ENCODE measurements at regions not wholly inside any gene's neighbourhood (a gene's known extent, or its start where the extent isn't known, plus 50 kb on each side); places are given as distances from the start of the nearest gene placed in this dataset.
"Not testable (repeated sequence)": the region's sequence is repeated elsewhere in the genome, so short reads cannot be mapped to it uniquely, and the experiment has no call there.

- intact Hi-C loops (cut with DNase I; ENCODE audit: low total_unique reads) = loop anchor here (10.0 kb wide), 1 partner anchor 374 kb away; no protein-coding TSS in a partner anchor
- TF ChIP-seq CTCF (IDR thresholded peaks at IDR 0.05) = no peak
- H3K27ac ChIP-seq = no peak overlapping the region
Measured at GRCh38 chr12:131290255-131290959, 336.7 kb downstream of the ADGRD1 start.

GRCh38 chr12:131293071-131294015 lies 339.6 kb downstream of the ADGRD1 start:
- H3K27me3 ChIP-seq, H3K4me3 ChIP-seq, H3K27ac ChIP-seq, H3K4me1 ChIP-seq, H3K9me3 ChIP-seq, H3K36me3 ChIP-seq: not testable (repeated sequence)
- intact Hi-C loops (cut with DNase I; ENCODE audit: low total_unique reads) = loop anchor here (10.0 kb wide), 1 partner anchor 371 kb away; no protein-coding TSS in a partner anchor
- DNase-seq = peak; percentile 17 to 45

More at GRCh38 chr12:131290255-131290959, 336.7 kb downstream of the ADGRD1 start:
- Histone ChIP-seq H3K27me3 (peaks cover 0 to 13% of the 10 kb centered on the region in 2 donors), H3K9me3 (no peaks in the 10 kb centered on the region), H3K36me3 (no peaks in the 10 kb centered on the region), H3K4me1 (no peaks in the 10 kb centered on the region), H3K4me3 (no peak overlapping the region)
- no peak for DNase-seq

- not testable (repeated sequence) for H3K27me3 ChIP-seq, H3K36me3 ChIP-seq, H3K9me3 ChIP-seq, H3K4me1 ChIP-seq, H3K27ac ChIP-seq, H3K4me3 ChIP-seq
- DNase-seq = peak in 1 of 2 donors; percentile 13
- intact Hi-C loops (cut with DNase I; ENCODE audit: low total_unique reads) = loop anchor here (10.0 kb wide), 1 partner anchor 370 kb away; no protein-coding TSS in a partner anchor
Measured at GRCh38 chr12:131294716-131295115, 341.0 kb downstream of the ADGRD1 start.

- peak in 1 of 2 donors; percentile 9 for DNase-seq
- not testable (repeated sequence) for H3K4me1 ChIP-seq, H3K36me3 ChIP-seq, H3K27me3 ChIP-seq, H3K27ac ChIP-seq, H3K4me3 ChIP-seq, H3K9me3 ChIP-seq
- intact Hi-C loops (cut with DNase I; ENCODE audit: low total_unique reads) = loop anchor here (10.0 kb wide), 1 partner anchor 370 kb away; no protein-coding TSS in a partner anchor
Measured at GRCh38 chr12:131295117-131295516, 341.4 kb downstream of the ADGRD1 start.

GRCh38 chr12:131295559-131295958 lies 341.9 kb downstream of the ADGRD1 start:
- not testable (repeated sequence) for H3K4me1 ChIP-seq, H3K27ac ChIP-seq, H3K36me3 ChIP-seq, H3K9me3 ChIP-seq, H3K27me3 ChIP-seq, H3K4me3 ChIP-seq
- intact Hi-C loops (cut with DNase I; ENCODE audit: low total_unique reads) = loop anchor here (10.0 kb wide), 1 partner anchor 369 kb away; no protein-coding TSS in a partner anchor
- peak in 1 of 2 donors; percentile 7 for DNase-seq

- peak in 1 of 2 donors; percentile 2 for DNase-seq
- not testable (repeated sequence) for H3K27ac ChIP-seq, H3K9me3 ChIP-seq, H3K4me1 ChIP-seq, H3K27me3 ChIP-seq, H3K36me3 ChIP-seq, H3K4me3 ChIP-seq
- intact Hi-C loops (cut with DNase I; ENCODE audit: low total_unique reads) = loop anchor here (10.0 kb wide), 1 partner anchor 369 kb away; no protein-coding TSS in a partner anchor
Measured at GRCh38 chr12:131296136-131296535, 342.4 kb downstream of the ADGRD1 start.

GRCh38 chr12:131296651-131297050 lies 342.9 kb downstream of the ADGRD1 start:
- intact Hi-C loops (cut with DNase I; ENCODE audit: low total_unique reads) = loop anchor here (10.0 kb wide), 1 partner anchor 368 kb away; no protein-coding TSS in a partner anchor
- DNase-seq = peak; percentile 4 to 60
- H3K9me3 ChIP-seq = not testable (repeated sequence)

GRCh38 chr12:131298526-131299369 lies 345.0 kb downstream of the ADGRD1 start:
- not testable (repeated sequence) for H3K4me3 ChIP-seq, DNase-seq, H3K9me3 ChIP-seq, H3K36me3 ChIP-seq, H3K27ac ChIP-seq, H3K27me3 ChIP-seq, H3K4me1 ChIP-seq
- intact Hi-C loops (cut with DNase I; ENCODE audit: low total_unique reads) = loop anchor here (10.0 kb wide), 1 partner anchor 366 kb away; no protein-coding TSS in a partner anchor

More at GRCh38 chr12:131296651-131297050, 342.9 kb downstream of the ADGRD1 start:
- H3K4me3 ChIP-seq, H3K4me1 ChIP-seq, H3K27me3 ChIP-seq, H3K27ac ChIP-seq, H3K36me3 ChIP-seq: not testable (repeated sequence)

GRCh38 chr12:131299370-131299701 lies 345.6 kb downstream of the ADGRD1 start:
- not testable (repeated sequence) for H3K9me3 ChIP-seq, DNase-seq, H3K27me3 ChIP-seq, H3K4me1 ChIP-seq, H3K4me3 ChIP-seq, H3K27ac ChIP-seq, H3K36me3 ChIP-seq
- intact Hi-C loops (cut with DNase I; ENCODE audit: low total_unique reads) = loop anchor here (10.0 kb wide), 1 partner anchor 365 kb away; no protein-coding TSS in a partner anchor

- H3K9me3 ChIP-seq; H3K27ac ChIP-seq; intact Hi-C loops (cut with DNase I; ENCODE audit: low total_unique reads); H3K27me3 ChIP-seq; H3K4me1 ChIP-seq; DNase-seq; H3K4me3 ChIP-seq; H3K36me3 ChIP-seq: not testable (repeated sequence)
Measured at GRCh38 chr12:131303576-131303975, 349.9 kb downstream of the ADGRD1 start.

- intact Hi-C loops (cut with DNase I; ENCODE audit: low total_unique reads); H3K9me3 ChIP-seq; H3K27me3 ChIP-seq; H3K4me1 ChIP-seq; H3K27ac ChIP-seq; H3K4me3 ChIP-seq; H3K36me3 ChIP-seq; DNase-seq: not testable (repeated sequence)
Measured at GRCh38 chr12:131304642-131305041, 350.9 kb downstream of the ADGRD1 start.
